Medulla oblongata (tissue), 1 donor: ENCODE measurements at regions not wholly inside any gene's neighbourhood (a gene's known extent, or its start where the extent isn't known, plus 50 kb on each side); places are given as distances from the start of the nearest gene placed in this dataset.

ENCODE experiments used
- DNase-seq: peaks from one replicate; pipeline ENCODE4 v3.0.0-alpha.2; 2015; ENCODE audit errors: extremely low spot score

DNA sequence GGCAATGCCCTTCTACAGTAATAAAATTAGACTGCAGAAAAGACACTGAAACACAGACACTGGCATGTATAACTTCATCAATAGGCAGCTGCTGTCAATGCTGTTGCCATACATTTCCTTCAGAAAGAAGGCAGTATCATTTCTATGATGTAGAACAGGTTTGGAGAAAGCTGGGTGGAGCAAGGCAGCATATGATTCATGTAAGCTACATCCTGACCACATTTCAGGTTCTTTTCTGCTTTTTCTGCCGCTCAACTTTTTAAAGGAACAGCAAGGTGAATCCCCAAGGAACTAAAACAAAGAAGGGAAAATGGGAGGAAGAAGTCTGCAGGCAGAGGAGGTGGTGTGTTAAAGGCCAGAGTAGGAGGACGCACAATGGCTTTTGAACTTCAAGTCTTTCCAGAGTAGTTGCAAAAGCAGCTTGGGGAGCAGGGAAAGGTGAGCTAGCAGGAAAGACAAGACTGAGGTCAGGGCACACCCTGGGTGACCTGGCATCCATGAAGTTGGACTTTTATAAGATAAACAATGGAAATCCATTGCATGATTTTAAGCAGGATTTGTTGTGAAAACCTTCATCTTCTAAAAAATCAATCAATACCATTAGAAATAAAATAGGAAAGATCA is 142.1 kb downstream of the MED10 start:
- no peak for DNase-seq

DNA sequence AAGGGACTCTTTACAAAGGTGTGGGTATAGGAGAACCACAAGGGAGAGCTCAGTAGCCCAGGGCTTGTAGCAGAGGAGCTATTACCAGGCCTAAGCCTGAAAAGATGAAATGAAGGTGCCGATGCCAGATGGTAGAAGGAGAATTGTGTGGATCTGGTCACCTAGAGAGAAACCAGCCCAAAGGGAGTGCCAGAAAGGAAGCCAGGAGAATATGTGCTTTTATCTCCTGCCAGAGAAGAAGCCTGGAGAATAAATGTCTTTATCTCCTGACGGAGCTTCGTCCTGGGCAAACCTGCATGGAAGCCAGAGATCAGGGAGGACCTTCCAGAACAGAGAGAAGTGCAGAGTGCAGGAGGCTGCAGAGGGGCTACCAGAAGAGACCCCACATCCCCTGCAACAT is 142.6 kb downstream of the MED10 start:
- no peak for DNase-seq

DNA sequence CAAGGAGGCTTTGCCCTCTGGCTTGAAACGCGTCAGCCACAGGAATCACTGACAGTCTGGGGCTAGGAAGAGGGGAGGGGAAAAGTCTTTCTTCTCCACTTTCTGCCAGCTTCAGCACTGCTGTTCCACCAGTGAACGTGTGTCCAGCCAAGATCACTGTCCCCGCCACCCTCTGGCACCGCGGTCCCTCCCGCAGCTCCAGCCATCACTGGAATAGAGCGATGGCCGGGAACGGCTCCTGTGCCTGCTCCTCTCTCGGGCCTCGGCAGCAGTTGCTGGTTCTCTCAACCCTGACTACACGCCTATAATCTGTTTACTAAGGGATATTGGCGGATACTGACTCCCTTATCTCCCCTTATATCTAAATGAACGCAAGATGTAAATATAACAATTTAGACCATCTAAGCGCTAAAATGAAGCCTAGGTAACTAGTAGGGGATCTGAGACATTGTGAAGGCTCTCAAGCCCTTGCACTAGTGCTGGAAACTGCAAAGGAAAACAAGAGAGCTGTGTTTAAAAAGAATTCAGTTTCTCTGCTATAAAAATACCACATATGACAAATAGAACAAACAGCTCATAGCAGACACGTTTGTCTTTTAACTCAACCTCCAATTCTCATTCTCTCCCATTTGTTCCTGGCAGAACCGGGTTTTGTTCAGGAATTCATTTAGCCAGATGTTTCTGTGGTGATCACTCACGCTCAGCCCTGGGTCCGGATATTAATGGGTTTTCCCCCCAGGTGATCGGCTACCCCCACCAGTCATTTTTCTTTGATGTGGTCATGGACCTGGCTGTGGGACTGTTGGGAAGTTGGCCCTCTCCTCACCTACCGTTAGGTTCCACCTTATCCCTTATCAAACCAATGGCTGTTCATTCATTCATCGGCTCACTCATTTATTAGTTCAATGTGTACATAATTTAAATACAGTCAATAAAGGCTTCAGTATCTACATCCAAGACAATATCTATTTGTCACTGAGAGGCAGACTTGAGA is 149.8 kb downstream of the MED10 start:
- DNase-seq: no peak

- no peak for DNase-seq
Observed at GRCh38 chr5:6225121-6225607, 153.2 kb downstream of the MED10 start.

DNA sequence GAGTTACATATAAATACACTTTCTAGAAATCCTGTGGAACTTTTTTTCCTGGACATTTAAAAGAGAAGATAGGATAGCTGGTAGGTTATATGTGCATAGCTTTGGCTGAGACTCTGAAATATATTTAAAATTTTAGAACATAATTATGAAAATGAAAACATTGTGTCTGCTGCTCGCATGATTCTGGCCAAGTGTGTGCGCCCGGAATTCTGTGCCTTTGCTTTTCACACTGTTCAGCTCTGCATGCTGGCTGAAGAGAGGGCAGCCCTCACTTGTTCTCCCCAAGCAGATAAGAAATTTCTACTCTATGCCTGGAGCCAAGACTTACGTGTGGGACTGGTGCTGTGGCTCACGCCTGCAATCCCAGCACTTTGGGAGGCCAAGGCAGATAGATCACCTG is 153.9 kb downstream of the MED10 start:
- no peak for DNase-seq

- DNase-seq: no peak
Observed at GRCh38 chr5:6222899-6223298, 155.4 kb downstream of the MED10 start.

DNA sequence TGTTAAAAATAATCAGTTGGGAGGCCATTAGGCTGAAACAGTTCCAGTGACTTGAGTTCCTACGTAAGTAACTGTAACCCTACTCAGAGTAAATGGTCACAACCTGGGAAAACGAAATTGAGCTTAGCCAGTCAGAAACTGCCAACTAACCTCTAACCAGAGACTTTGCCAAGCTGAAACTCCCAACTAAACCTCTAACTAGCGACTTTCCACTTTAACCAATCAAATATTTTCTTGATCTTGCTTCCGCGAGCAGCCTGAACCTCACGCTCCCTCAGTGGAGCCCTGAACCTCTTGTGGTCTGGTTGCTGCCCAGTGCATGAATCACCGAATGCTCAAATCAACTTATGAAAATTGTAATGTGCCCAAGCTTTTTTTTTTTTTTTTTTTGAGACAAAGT is 156.2 kb downstream of the MED10 start:
- DNase-seq: no peak

GRCh38 chr5:6221141-6221626 is 157.2 kb downstream of the MED10 start:
- no peak for DNase-seq

- no peak for DNase-seq
Observed at GRCh38 chr5:6220346-6221088, 157.8 kb downstream of the MED10 start.

- no peak for DNase-seq
Observed at GRCh38 chr5:6218517-6218916, 159.8 kb downstream of the MED10 start.

DNA sequence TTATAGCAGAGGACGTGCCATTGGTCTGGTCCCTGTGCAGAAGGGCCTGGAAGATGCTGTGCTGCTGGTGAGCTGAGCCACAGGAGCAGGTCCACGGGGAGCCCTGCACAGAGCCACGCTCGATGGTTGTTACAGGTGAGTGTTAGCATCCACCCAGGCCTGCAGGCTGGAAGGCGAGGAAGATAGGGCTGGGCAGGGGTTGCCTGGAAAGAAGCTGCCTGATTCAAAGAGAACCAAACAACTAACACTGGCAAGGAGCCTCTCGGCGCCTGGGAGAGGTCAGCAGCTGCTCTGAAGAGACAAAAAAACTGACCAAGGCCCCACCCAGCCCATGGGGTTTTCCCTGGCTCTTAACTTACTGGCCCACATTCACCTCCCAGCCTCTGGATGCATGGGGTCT is 160.2 kb downstream of the MED10 start:
- no peak for DNase-seq

GRCh38 chr5:6216471-6217075 is 161.8 kb downstream of the MED10 start:
- no peak for DNase-seq

DNA sequence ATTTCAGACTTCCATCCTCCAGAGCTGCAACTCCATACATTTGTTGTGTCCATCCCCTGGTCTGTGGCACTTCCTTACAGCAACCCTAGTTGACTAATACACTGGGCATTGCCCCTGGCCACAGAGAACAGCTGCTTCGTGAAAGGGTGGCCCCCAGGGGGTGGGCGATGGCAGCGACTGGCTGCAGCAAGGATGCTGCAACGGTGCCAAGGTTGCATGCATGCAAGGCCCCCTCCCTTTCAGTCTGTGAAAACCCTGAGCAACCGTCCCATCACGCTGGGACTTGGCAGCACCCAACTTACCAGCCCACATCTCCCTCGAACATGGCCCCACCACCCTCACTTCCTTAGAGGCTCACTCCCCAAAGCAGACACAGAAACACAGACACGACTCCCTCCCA is 162.5 kb downstream of the MED10 start:
- no peak for DNase-seq

GRCh38 chr5:6212244-6212643 is 166.1 kb downstream of the MED10 start:
- no peak for DNase-seq

DNA sequence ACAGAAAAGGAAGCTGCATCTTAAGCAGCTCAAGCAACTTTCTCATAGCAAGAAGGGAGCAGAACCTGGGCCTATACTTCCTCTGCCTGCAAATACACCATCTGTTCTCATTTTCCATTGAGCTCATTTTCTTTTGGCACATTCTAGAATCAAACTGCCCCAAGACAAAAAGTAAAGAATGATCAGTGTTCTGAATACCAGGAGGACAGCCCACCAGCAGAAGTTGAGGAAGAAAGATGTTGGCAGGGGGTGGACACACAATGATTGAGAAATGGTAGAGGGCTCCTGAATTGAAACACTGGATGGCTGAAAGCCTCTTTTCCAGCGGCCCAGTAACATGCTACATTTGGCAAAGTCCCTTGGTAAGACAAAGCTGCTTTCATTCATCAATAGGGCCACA is 171.8 kb downstream of the MED10 start:
- peak; percentile 14 for DNase-seq

- no peak for DNase-seq
Observed at GRCh38 chr5:6202968-6203365, 175.4 kb downstream of the MED10 start.

GRCh38 chr5:6202149-6202967 is 176.0 kb downstream of the MED10 start:
- DNase-seq: no peak

DNA sequence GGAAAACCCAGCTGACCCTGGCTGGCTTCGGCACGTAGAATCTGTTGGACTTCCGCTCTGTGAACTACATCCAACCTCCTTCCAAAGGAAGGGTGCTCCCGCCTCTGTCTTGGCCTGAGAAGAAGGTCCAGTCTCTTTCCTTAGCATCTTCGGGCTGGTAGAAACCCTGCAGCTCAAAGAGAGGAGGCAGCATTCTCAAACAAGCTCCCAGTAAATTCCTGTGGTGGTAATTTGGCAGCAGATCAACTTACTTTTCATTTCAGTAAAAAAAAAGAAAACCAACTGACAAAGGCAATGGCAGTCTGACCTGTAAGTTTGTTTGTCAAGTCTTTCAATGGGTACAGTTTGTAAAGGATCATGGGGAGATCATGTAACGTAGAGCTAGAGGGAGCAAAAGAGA is 176.7 kb downstream of the MED10 start:
- DNase-seq: no peak

DNA sequence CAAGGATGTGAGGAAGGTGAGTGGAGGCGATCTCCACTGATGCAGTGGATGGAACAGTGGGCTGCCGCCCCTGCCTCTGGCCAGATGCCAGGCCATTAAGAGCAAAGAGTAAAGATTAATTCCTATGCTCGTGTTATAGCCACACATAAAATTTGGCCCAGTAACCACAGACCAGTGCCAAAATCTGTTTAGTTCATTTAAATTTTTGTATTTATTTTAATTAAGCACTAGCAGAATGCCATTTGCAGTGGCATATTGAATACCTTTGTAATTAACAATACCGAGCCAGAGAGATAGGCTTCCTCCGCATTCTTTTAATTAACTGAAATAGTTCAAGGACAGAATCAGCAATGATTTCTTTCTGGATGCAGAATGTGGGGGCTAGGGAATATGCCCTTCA is 179.8 kb downstream of the MED10 start:
- DNase-seq: no peak

DNA sequence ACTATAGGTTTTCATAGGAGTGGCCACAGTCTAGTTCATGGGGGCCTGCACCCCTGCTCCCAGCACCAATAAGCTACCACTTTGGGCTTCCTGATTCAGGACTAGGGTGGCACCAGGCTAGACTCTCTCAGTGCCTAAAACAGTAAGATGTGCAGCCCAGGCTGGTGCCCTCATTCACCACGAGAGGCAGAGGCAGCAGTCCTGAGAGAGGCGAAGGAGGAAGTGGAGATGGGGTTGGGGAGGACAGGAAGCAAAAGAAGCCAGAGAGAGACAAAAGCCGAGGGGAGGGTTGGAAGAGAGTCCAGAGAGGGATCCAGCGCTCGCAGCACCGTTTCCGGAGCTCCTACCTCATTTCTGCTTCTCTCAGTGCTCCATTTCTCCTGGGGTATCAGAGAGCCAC is 180.9 kb downstream of the MED10 start:
- no peak for DNase-seq
